Osteocyte (in vitro differentiated cells): ENCODE measurements at regions not wholly inside any gene's neighbourhood (a gene's known extent, or its start where the extent isn't known, plus 50 kb on each side); places are given as distances from the start of the nearest gene placed in this dataset.

ENCODE experiments used
- DNase-seq: peaks from one replicate; pipeline ENCODE4 v3.0.0; 2021; ENCODE audit warnings: mixed read lengths; ENCODE audit not compliant: unreplicated experiment; ENCODE audit errors: extremely low spot score
- H3K27ac Mint-ChIP-seq: one replicate; pipeline ENCODE4 v1.8.0; 2021; ENCODE audit warnings: mild to moderate bottlenecking, mixed read lengths; ENCODE audit not compliant: unreplicated experiment
- H3K27me3 Mint-ChIP-seq: one replicate; pipeline ENCODE4 v1.8.0; 2021; ENCODE audit warnings: mixed read lengths; ENCODE audit not compliant: unreplicated experiment
- H3K36me3 Mint-ChIP-seq: one replicate; pipeline ENCODE4 v1.8.0; 2021; ENCODE audit warnings: mixed read lengths; ENCODE audit not compliant: unreplicated experiment
- H3K4me1 Mint-ChIP-seq: one replicate; pipeline ENCODE4 v1.8.0; 2021; ENCODE audit warnings: mixed read lengths; ENCODE audit not compliant: unreplicated experiment
- H3K4me3 Mint-ChIP-seq: one replicate; pipeline ENCODE4 v1.8.0; 2021; ENCODE audit warnings: mild to moderate bottlenecking, moderate library complexity, mixed read lengths; ENCODE audit not compliant: unreplicated experiment
- H3K9me3 Mint-ChIP-seq: one replicate; pipeline ENCODE4 v1.8.0; 2021; ENCODE audit warnings: mixed read lengths; ENCODE audit not compliant: unreplicated experiment
- CTCF ChIP-seq: fragments of 200-600 bp; sonication (generic); IDR thresholded peaks from 2 replicates; pipeline ENCODE4 v1.5.0; 2021; ENCODE audit warnings: antibody characterized with exemption, mild to moderate bottlenecking, moderate library complexity

DNA sequence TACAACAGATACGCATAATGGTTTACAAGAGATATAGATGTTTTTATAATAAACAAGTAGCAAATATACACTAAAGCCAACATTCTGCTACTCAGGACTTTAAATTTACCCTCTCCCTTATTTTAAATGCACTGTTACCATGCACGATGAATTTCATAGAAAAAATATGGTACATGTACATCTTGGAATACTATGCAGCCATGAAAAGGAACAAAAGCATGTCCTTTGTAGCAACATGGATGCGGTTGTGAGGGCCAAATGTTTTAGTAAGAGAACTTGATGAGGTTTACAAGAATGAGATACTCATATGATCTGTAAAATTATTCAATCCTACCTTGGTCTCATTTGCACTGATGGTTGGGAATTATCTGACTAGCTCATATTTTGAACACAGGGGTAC lies 769.3 kb downstream of the VGLL3 start:
- H3K36me3 Mint-ChIP-seq, result no peaks in the 10 kb centered on the region
- H3K4me3 Mint-ChIP-seq, result no peak overlapping the region
- H3K9me3 Mint-ChIP-seq, result peaks cover 3% of the 10 kb centered on the region
- no peaks in the 10 kb centered on the region for H3K4me1 Mint-ChIP-seq
- DNase-seq, result no peak
- TF ChIP-seq CTCF, result no peak
- peaks cover 5% of the 10 kb centered on the region for H3K27me3 Mint-ChIP-seq
- no peak overlapping the region for H3K27ac Mint-ChIP-seq

- no peaks in the 10 kb centered on the region for H3K27me3 Mint-ChIP-seq
- no peaks in the 10 kb centered on the region for H3K36me3 Mint-ChIP-seq
- H3K4me3 Mint-ChIP-seq, result no peak overlapping the region
- no peaks in the 10 kb centered on the region for H3K9me3 Mint-ChIP-seq
- TF ChIP-seq CTCF, result no peak
- no peak overlapping the region for H3K27ac Mint-ChIP-seq
- DNase-seq, result no peak
- H3K4me1 Mint-ChIP-seq, result no peaks in the 10 kb centered on the region
Observed at GRCh38 chr3:86208772-86209171, 782.2 kb downstream of the VGLL3 start.

DNA sequence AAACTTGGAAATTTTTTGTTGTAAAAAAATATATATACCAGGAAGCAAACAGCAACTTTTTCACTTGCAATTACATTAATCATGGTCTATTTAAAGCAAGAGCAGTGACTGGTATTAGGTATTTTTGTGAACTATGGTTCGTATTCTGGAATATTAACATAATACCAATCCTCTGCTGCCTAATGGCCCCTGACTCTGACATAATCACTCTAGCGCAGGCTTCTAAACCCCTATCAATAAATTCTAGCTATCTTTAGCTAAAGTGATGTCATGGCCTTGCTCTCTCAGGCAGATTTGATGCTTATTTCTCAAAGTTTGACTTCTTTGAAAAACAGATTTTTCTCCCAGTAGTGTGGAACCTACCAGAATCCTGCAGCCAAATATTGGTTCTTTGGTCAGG lies 808.3 kb downstream of the VGLL3 start:
- TF ChIP-seq CTCF, result no peak
- Mint-ChIP-seq H3K9me3 (no peaks in the 10 kb centered on the region), H3K36me3 (no peaks in the 10 kb centered on the region), H3K4me1 (no peaks in the 10 kb centered on the region), H3K4me3 (no peak overlapping the region), H3K27ac (no peak overlapping the region), H3K27me3 (peaks cover 2% of the 10 kb centered on the region)
- DNase-seq, result no peak

DNA sequence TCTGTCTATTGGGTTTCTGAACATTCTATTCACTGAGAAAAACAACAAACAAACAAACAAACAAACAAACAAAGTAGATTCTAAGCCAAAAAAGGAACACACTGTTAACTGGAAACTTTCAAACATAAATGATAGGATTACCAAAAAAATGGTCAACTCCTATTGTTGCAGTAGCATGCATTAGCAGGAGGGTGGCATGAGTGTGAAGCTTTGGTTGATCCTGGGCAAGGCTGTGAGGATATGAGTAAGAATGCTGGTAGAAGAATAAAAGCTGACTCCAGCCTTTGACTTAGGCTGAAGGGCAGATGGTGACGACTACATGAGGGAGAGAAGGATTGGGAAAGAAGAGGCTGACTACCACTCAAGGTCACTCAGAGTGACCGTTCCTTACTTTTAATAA lies 810.3 kb downstream of the VGLL3 start:
- Mint-ChIP-seq H3K27ac (no peak overlapping the region), H3K27me3 (peaks cover 2% of the 10 kb centered on the region), H3K9me3 (no peaks in the 10 kb centered on the region), H3K4me1 (no peaks in the 10 kb centered on the region), H3K4me3 (no peak overlapping the region), H3K36me3 (no peaks in the 10 kb centered on the region)
- TF ChIP-seq CTCF, result peak; percentile 14
- DNase-seq, result no peak

- no peaks in the 10 kb centered on the region for H3K4me1 Mint-ChIP-seq
Observed at GRCh38 chr3:86178095-86178494, 812.9 kb downstream of the VGLL3 start.

More at GRCh38 chr3:86178095-86178494, 812.9 kb downstream of the VGLL3 start:
- Mint-ChIP-seq H3K27ac (no peak overlapping the region), H3K27me3 (peaks cover 2% of the 10 kb centered on the region), H3K4me3 (no peak overlapping the region), H3K9me3 (no peaks in the 10 kb centered on the region), H3K36me3 (no peaks in the 10 kb centered on the region)
- DNase-seq, result no peak
- no peak for TF ChIP-seq CTCF
